Stomach (tissue), 8 donors: ENCODE measurements at regions not wholly inside any gene's neighbourhood (a gene's known extent, or its start where the extent isn't known, plus 50 kb on each side); places are given as distances from the start of the nearest gene placed in this dataset.

Experiments
- DNase-seq, 2 donors: peaks; one replicate each; pipeline versions ENCODE4 v3.0.0 to v3.0.0-alpha.2; 2013 to 2019
- H3K27ac ChIP-seq, 5 donors: fragments of 200-600 bp in 4 of 5; sonication (generic) in 4 of 5; one replicate each; pipeline ENCODE4 v1.5.1; 2013 to 2019; ENCODE audit warnings: mild to moderate bottlenecking in 1 of 5, moderate library complexity in 1 of 5
- H3K27me3 ChIP-seq, 3 donors: fragments of 200-600 bp; sonication (generic); one replicate each; pipeline ENCODE4 v1.5.1; 2017 to 2019; ENCODE audit warnings: mixed run types in 1 of 3
- H3K36me3 ChIP-seq, 4 donors: fragments of 200-600 bp; sonication (generic); 1 replicate in 3 of 4; 2 replicates in 1 of 4; pipeline ENCODE4 v1.5.1; 2016 to 2019
- H3K4me1 ChIP-seq, 4 donors: fragments of 200-600 bp; sonication (generic); one replicate each; pipeline ENCODE4 v1.5.1; 2016 to 2019
- H3K4me3 ChIP-seq, 4 donors: fragments of 200-600 bp; sonication (generic) in 3 of 4; one replicate each; pipeline ENCODE4 v1.5.1; 2016 to 2019; ENCODE audit warnings: mild to moderate bottlenecking in 1 of 4
- H3K9me3 ChIP-seq, 4 donors: fragments of 200-600 bp; sonication (generic); one replicate each; pipeline ENCODE4 v1.5.1; 2016 to 2019
- EP300 ChIP-seq: sonication (generic); formaldehyde crosslinking; IDR thresholded peaks from one replicate; pipeline ENCODE4 v1.6.1; 2017; ENCODE audit warnings: antibody characterized with exemption
- POLR2A ChIP-seq, 4 donors: fragments of 450-650 bp; IDR thresholded peaks; one replicate each; pipeline ENCODE4 v1.6.1; 2016; ENCODE audit warnings: antibody characterized with exemption in 4 of 4, control low read depth in 2 of 4, mild to moderate bottlenecking in 1 of 4, moderate library complexity in 1 of 4
- POLR2AphosphoS5 ChIP-seq, 3 donors: sonication (generic); formaldehyde crosslinking; IDR thresholded peaks; one replicate each; pipeline ENCODE4 v1.6.1; 2016; ENCODE audit warnings: antibody characterized with exemption in 3 of 3
- WGBS, 5 donors: extraction: QIAGEN DNeasy Blood & Tissue Kit in 3 of 5; methylation state at CpG; one replicate each; pipeline versions ENCODE4 v1.1.5 to v1.1.7; 2013 to 2018; 5-methylcytosine and 5-hydroxymethylcytosine counted together
- intact Hi-C: fragments of 100-400 bp; cut with DNase I; formaldehyde crosslinking; loops from one replicate; pipeline ENCODE4 v1.15.1; 2023; ENCODE audit warnings: low total_unique reads
- TF ChIP-seq, protein P1 (sequence below), 7 experiments: fragments of 450-650 bp in 4 of 7; fragments of 200-600 bp in 3 of 7; sonication (generic) in 3 of 7; IDR thresholded peaks; one replicate each; pipeline ENCODE4 v1.5.1; 2016 to 2019; ENCODE audit warnings: antibody characterized with exemption in 7 of 7, control low read depth in 2 of 7, mild to moderate bottlenecking in 1 of 7
- donor health status: healthy with polysubstance abuse.
- donor health status: Bipolar disorder and iron deficiency.
- donor health status: healthy.

DNA sequence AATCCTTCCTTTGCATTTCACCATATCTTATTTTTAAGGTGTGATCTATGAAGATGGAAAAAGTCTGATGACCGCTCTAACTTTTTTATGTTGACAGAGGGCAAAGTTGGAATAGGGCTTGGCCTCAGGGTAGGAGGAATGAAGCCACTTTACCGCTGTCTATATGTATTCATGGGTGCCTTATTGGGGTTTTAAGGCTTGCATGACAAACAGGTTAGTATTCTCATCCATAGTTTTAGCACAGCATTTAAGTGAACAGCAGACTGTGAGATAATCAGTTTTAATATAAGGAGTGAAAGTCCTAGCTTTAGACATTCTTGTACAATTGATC lies 81.7 kb upstream of the BMP2K start:
- no peaks in the 10 kb centered on the region for H3K4me1 ChIP-seq

GRCh38 chr4:78695910-78696309 lies 80.2 kb upstream of the BMP2K start:
- Histone ChIP-seq H3K27ac (no peak overlapping the region), H3K27me3 (no peaks in the 10 kb centered on the region), H3K4me3 (no peak overlapping the region), H3K36me3 (no peaks in the 10 kb centered on the region), H3K4me1 (no peaks in the 10 kb centered on the region), H3K9me3 (no peaks in the 10 kb centered on the region)
- TF ChIP-seq, protein P1, sequence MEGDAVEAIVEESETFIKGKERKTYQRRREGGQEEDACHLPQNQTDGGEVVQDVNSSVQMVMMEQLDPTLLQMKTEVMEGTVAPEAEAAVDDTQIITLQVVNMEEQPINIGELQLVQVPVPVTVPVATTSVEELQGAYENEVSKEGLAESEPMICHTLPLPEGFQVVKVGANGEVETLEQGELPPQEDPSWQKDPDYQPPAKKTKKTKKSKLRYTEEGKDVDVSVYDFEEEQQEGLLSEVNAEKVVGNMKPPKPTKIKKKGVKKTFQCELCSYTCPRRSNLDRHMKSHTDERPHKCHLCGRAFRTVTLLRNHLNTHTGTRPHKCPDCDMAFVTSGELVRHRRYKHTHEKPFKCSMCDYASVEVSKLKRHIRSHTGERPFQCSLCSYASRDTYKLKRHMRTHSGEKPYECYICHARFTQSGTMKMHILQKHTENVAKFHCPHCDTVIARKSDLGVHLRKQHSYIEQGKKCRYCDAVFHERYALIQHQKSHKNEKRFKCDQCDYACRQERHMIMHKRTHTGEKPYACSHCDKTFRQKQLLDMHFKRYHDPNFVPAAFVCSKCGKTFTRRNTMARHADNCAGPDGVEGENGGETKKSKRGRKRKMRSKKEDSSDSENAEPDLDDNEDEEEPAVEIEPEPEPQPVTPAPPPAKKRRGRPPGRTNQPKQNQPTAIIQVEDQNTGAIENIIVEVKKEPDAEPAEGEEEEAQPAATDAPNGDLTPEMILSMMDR (IDR thresholded peaks at IDR 0.05): no peak
- no peak for TF ChIP-seq POLR2A (IDR thresholded peaks at IDR 0.05)
- no peak for DNase-seq
- intact Hi-C loops: no loop called here
- 20 to 43% (median 24%) methylated on average over 1 of the region's 1 CpG for WGBS, 5 donors

More for the DNA sequence above, 81.7 kb upstream of the BMP2K start:
- intact Hi-C loops: no loop called here
- Histone ChIP-seq H3K9me3 (no peaks in the 10 kb centered on the region), H3K4me3 (no peak overlapping the region), H3K36me3 (no peaks in the 10 kb centered on the region), H3K27ac (no peak overlapping the region), H3K27me3 (no peaks in the 10 kb centered on the region)
- no peak for DNase-seq
- WGBS, 5 donors: 96 to 100% (median 98%) methylated on average over 2 of the region's 2 CpGs
- TF ChIP-seq POLR2A (IDR thresholded peaks at IDR 0.05) (no peak), POLR2AphosphoS5 (IDR thresholded peaks at IDR 0.05) (no peak), EP300 (no peak)
- TF ChIP-seq, protein P1 (IDR thresholded peaks at IDR 0.05): no peak

DNA sequence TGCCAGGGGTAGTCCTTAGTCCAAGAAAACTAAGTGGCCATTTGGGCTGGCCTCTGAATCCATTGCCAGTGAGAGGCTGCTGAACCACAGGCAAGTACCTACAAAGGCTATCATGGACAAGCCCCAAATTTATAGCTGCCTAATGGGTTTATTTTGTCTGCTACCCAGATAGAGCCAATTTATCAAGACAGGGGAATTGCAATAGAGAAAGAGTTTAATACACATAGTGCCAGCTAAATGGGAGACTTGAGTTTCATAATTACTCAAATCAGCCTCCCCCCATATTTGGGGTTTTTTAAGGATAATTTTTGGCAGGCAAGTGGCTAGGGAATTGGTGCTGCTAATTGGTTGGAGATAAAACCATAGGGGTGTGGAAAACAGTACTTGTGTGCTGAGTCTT lies 73.1 kb upstream of the BMP2K start:
- Histone ChIP-seq H3K36me3 (no peaks in the 10 kb centered on the region), H3K4me3 (no peak overlapping the region), H3K4me1 (no peaks in the 10 kb centered on the region), H3K27ac (no peak overlapping the region), H3K9me3 (peaks cover 0 to 18% (median 11%) of the 10 kb centered on the region in 4 donors), H3K27me3 (no peaks in the 10 kb centered on the region)
- TF ChIP-seq POLR2A (IDR thresholded peaks at IDR 0.05) (no peak), EP300 (no peak), POLR2AphosphoS5 (IDR thresholded peaks at IDR 0.05) (no peak)
- TF ChIP-seq, protein P1 (IDR thresholded peaks at IDR 0.05): no peak
- DNase-seq: no peak
- intact Hi-C loops: no loop called here

DNA sequence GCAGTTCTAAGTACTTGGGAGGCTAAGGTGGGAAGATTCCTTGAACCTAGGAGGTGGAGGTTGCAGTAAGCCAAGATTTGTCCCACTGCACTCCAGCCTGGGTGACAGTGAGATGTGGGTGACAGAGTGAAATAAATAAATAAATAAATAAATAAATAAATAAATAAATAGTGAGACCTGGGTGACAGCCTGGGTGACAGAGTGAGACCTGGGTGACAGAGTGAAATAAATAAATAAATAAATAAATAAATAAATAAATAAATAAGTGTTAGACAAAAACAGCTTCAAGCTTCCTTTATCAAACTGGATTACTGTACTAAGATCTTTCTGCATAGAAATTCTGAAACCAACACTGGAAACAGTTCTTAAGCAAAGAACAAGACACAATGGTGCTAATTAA lies 71.8 kb upstream of the BMP2K start:
- intact Hi-C loops: no loop called here
- H3K27ac ChIP-seq: no peak overlapping the region
- H3K9me3 ChIP-seq: peaks cover 0 to 18% (median 11%) of the 10 kb centered on the region in 4 donors
- no peaks in the 10 kb centered on the region for H3K36me3 ChIP-seq
- no peak overlapping the region for H3K4me3 ChIP-seq
- H3K27me3 ChIP-seq: no peaks in the 10 kb centered on the region
- TF ChIP-seq, protein P1 (IDR thresholded peaks at IDR 0.05): no peak
- no peak for TF ChIP-seq POLR2AphosphoS5 (IDR thresholded peaks at IDR 0.05)
- TF ChIP-seq POLR2A (IDR thresholded peaks at IDR 0.05): no peak
- no peak for TF ChIP-seq EP300
- no peaks in the 10 kb centered on the region for H3K4me1 ChIP-seq
- no peak for DNase-seq
